Fibroblast of villous mesenchyme (primary cell): ENCODE measurements at regions not wholly inside any gene's neighbourhood (a gene's known extent, or its start where the extent isn't known, plus 50 kb on each side); places are given as distances from the start of the nearest gene placed in this dataset.

ENCODE experiments used
- DNase-seq: peaks from one replicate; pipeline ENCODE4 v3.0.0-alpha.2; 2010; ENCODE audit warnings: low read depth
- H3K4me3 ChIP-seq: 2 replicates; pipeline ENCODE4 v1.5.1; 2011; ENCODE audit warnings: low read depth, mild to moderate bottlenecking, low read length
- CTCF ChIP-seq: IDR thresholded peaks from 2 replicates; pipeline ENCODE4 v1.5.1; 2012; ENCODE audit warnings: low read depth, mild to moderate bottlenecking, low read length; ENCODE audit not compliant: insufficient read depth

GRCh38 chr11:56819916-56820315, 71.4 kb upstream of the OR9G4 start:
- no peak for TF ChIP-seq CTCF
- no peak for DNase-seq
- H3K4me3 ChIP-seq, result no peak overlapping the region

GRCh38 chr11:56817661-56818060, 69.2 kb upstream of the OR9G4 start:
- H3K4me3 ChIP-seq, result no peak overlapping the region
- no peak for TF ChIP-seq CTCF
- no peak for DNase-seq

GRCh38 chr11:56816259-56816658, 67.8 kb upstream of the OR9G4 start:
- DNase-seq, result no peak
- no peak overlapping the region for H3K4me3 ChIP-seq
- TF ChIP-seq CTCF, result no peak

GRCh38 chr11:56808326-56808725, 59.8 kb upstream of the OR9G4 start:
- no peak for DNase-seq
- H3K4me3 ChIP-seq, result no peak overlapping the region
- no peak for TF ChIP-seq CTCF

GRCh38 chr11:56799691-56800210, 51.3 kb upstream of the OR9G4 start:
- H3K4me3 ChIP-seq, result no peak overlapping the region
- no peak for TF ChIP-seq CTCF
- no peak for DNase-seq
